ENCODE measurements at regions not wholly inside any gene's neighbourhood (a gene's known extent, or its start where the extent isn't known, plus 50 kb on each side); places are given as distances from the start of the nearest gene placed in this dataset.
"Not testable (repeated sequence)": the region's sequence is repeated elsewhere in the genome, so short reads cannot be mapped to it uniquely, and the experiment has no call there.

GRCh38 chr5:159593518-159594073, 263.3 kb upstream of the IL12B start:
- DNase-seq (ENCODE audit: low read depth), result no peak

GRCh38 chr5:159595561-159595960, 265.3 kb upstream of the IL12B start:
- not testable (repeated sequence) for DNase-seq (ENCODE audit: low read depth)

GRCh38 chr5:159601216-159601615, 270.9 kb upstream of the IL12B start:
- no peak for DNase-seq (ENCODE audit: low read depth)

DNA sequence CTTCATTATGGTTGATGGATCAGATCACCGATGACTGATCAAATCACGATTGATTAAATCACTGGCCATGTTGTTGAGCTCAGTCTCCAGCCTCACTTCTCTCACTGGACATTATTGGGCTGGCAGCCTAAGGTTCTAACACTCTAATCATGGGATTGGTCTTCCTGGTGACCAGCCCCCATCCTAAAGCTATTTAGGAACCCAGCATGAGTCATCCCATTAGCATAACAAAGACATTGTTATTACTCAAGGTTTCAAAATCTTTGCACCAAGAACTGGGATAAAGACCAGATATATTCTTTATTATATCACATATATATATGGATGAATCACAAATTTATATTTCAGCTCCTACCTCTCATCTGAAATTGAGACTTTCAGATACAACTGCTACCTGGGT, 272.1 kb upstream of the IL12B start:
- DNase-seq (ENCODE audit: low read depth), result no peak

GRCh38 chr5:159605585-159605984, 275.3 kb upstream of the IL12B start:
- no peak for DNase-seq (ENCODE audit: low read depth)

DNA sequence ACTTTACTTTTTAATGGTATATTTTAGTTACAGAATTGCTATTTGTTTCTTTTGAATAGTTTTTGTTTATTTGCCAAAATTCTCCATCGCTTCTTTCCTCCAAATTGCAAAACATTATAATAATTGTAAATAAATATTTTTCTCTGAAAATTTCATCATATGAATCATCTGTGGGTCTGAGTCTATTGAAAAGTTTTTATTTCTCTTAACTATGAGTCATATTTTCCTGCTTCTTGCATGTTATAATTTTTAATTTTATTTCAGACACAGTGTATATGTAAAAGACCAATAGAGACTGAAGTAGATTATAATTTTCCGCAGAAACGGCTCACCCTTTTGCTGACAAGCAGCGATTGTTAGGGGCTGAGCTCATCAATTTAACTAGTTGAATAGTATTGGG, 279.1 kb upstream of the IL12B start:
- DNase-seq (ENCODE audit: low read depth), result no peak

DNA sequence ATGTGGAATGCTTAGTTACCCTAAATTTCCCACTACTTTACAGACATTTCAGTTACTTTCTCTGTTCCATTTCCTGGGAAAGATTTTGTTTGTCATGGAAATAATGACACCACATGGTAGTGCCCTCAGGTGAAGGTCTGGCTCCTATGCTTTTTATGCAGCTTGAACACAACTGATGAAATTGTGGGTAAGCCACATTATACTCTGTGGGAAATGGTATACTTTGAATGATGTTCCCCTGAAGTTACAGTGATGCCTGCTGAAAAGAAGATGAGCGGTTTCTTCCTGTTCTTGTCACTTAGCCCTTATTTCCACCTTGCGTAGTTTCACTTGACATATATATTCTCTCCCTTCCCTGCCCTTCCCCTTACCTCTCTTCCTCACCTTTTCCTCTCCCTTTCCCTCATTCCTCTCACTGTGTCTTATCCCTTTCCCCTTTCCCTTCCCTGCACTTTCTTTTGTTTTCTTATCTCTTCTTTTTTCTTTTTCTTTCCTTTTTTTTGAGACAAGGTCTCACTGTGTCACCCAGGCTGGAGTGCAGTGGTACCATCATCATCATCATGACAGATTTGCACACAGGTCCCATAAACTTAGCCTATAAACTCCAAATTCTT, 280.8 kb upstream of the IL12B start:
- no peak for DNase-seq (ENCODE audit: low read depth)

DNA sequence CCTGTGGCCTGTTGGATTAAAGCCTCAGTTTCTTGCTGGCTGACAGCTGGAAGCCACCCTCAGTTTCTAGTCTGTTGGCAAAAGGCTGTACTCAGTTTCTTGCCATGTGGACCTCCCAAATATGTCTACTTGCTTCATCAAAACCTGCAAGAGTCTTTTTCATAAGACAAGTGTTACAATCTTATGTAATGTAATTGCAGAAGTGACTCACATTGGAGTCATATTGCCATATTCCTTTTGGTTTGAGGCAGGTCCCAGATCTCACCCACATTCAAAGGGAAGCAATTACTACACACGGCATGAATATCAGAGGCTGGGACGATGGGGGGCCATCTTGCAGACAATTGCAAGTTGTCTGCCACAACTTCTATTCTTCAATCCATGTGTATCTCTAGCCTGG, 286.7 kb upstream of the IL12B start:
- no peak for DNase-seq (ENCODE audit: low read depth)

DNA sequence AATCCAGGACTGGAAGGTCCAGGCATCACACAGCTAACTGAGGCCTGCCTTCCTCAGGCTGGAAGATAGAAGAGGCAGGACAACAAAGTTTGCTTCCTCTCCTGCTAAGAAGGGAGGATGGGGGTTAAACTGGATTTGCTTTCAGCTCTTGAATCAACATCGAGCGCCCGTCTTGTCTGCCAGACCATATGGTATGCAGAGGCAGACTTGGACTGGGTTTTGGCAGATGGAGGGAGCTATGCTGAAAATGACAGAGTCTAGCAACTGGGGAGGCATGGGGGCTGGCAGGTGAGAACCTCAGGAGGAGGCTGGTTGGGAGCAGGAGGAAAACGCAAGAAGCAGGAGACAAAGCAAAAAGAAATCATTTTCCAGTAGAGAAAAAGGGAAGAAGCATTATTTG, 289.5 kb upstream of the IL12B start:
- no peak for DNase-seq (ENCODE audit: low read depth)

- no peak for DNase-seq (ENCODE audit: low read depth)
Observed at GRCh38 chr5:159620853-159621540, 290.7 kb upstream of the IL12B start.

GRCh38 chr5:159628703-159629102, 287.6 kb upstream of the ADRA1B start:
- DNase-seq (ENCODE audit: low read depth), result no peak

GRCh38 chr5:159629158-159629557, 287.1 kb upstream of the ADRA1B start:
- no peak for DNase-seq (ENCODE audit: low read depth)

DNA sequence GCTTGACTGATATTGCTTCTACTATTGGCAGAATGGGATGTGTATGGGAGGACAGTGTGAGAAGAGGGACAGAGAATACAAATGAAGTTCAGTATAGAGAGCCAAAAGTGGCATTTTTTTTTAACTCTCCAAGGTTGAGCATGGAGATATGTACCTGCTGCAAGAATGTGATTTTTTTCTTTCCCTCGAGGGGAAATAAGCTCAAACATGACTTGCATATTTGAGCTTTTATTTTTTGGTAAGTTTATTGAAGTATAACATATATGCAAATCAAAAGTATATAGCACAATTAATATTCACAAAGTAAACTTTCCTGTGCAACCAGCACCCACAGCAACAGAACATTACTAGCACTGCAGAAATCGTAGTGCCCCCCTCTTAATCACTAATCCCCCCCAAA, 285.7 kb upstream of the ADRA1B start:
- no peak for DNase-seq (ENCODE audit: low read depth)

- DNase-seq (ENCODE audit: low read depth), result no peak
Observed at GRCh38 chr5:159631001-159631400, 285.3 kb upstream of the ADRA1B start.

- no peak for DNase-seq (ENCODE audit: low read depth)
Observed at GRCh38 chr5:159632866-159633265, 283.4 kb upstream of the ADRA1B start.

DNA sequence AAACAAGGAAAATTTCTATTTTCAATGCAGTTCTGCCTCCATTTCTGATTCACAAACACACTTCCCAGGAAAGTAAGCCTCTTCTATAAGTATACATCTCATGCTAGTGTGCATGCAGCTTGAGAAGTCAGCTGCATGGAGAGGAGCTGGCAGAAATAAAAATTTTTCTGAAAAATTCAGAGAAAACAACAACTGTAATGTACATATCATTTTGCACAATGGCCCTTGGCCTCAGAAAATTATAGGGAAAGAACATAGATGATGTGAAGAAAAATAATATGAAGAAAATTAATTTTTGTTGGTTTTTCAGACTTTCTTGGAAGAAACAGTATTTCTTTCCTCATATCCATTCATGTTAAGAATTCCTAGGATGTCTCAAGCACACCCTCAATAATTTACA, 277.8 kb upstream of the ADRA1B start:
- DNase-seq (ENCODE audit: low read depth), result no peak

DNA sequence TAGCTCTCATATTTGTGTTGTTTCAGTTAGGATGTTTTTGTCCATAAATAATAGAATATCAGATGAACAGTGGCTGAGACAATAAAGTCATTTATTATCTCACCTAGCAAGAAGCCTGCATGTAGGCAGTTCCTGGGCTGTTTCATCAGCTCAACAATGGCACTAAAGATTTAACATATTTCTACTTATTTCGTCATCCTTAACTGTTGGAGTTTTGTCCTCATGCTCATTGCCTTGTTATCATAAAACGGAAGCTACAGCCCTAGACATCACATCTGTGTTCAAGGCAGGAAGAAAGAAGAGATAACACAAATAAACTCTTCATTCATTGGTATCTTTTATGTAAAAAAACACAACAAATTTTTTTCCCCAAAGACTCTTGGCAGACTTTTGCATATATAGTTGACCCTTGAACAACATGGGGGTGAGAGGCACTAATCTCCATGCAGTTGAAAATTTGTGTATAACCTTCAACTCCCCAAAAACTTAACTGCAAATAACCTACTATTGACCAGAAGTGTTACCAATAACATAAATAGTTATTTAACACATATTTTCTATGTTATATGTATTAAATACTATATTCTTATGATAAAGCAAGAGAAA, 277.2 kb upstream of the ADRA1B start:
- no peak for DNase-seq (ENCODE audit: low read depth)

DNA sequence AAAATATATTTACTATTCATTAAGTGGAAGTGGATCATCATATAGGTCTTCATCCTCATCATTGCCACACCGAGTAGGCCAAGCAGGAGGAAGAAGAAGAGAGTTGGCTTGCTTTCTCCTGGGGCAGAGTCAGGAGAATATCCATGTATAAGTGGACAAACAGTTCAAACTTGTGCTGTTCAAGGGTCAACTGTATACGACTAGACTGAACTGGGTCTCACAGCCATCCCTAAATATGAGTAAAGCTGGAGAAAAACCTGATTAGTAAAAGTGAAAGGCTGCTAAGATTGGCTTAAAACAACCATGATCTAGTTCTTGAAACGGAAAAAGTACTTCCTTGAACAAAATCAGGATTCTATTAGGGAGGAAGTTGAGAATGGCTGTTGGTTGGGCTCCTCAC, 276.7 kb upstream of the ADRA1B start:
- DNase-seq (ENCODE audit: low read depth), result no peak

- DNase-seq (ENCODE audit: low read depth), result no peak
Observed at GRCh38 chr5:159640446-159640845, 275.8 kb upstream of the ADRA1B start.

DNA sequence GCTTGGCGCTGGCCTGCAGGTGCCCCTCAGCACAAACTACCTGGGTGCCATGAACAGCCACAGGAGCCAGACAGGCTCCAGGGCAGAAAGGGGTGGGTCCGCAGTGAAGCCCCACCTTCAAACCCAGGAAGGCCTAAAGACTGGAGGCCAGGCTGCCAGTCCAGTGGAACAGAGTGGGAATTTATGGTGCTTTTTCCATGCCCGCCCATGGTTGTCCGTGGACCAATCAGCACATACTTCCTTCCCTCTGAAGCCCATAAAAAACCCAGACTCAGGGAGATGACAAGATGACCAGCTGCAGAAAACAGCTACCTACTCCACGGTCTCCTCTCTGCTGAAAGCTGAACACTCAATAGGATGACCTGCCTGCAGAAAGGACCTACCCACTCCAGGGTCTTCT, 275.4 kb upstream of the ADRA1B start:
- no peak for DNase-seq (ENCODE audit: low read depth)

GRCh38 chr5:159641371-159642039, 274.8 kb upstream of the ADRA1B start:
- DNase-seq (ENCODE audit: low read depth), result no peak

- DNase-seq (ENCODE audit: low read depth), result no peak
Observed at GRCh38 chr5:159642379-159642778, 273.9 kb upstream of the ADRA1B start.

DNA sequence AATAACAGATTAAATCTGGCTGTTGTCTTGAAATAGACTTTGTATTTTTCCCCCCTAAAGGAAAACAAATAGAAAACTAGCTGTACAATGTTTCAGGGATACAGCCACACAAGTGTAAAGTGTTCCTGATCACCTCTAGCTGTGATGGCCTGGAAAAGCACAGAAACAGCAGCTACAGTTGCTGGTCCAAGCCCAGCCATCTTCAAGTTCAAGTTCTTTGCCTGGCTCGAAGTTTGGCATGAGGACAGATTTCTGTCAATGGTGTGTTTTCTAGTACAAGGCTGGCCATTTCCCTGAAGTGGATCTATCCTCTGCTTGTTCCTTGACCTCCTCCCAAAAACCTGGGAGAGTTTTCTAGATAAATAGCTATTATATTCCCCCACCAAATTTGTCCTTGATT, 272.2 kb upstream of the ADRA1B start:
- DNase-seq (ENCODE audit: low read depth), result no peak

Measured in stimulated activated CD8-positive, alpha-beta memory T cell treated with anti-CD3 and anti-CD28 coated beads, Interleukin-4, amount 100 ng/mL, for 24 hours (primary cell).